PC-3 (cell line): ENCODE measurements at regions not wholly inside any gene's neighbourhood (a gene's known extent, or its start where the extent isn't known, plus 50 kb on each side); places are given as distances from the start of the nearest gene placed in this dataset.

ENCODE experiments used
- EZH2 ChIP-seq: fragments of 300-600 bp; sonication (generic); IDR thresholded peaks from one replicate; pipeline ENCODE4 v1.6.1; 2017; ENCODE audit warnings: antibody characterized with exemption, mild to moderate bottlenecking, low read length; ENCODE audit not compliant: unreplicated experiment
- EZH2phosphoT487 ChIP-seq: fragments of 300-600 bp; sonication (generic); IDR thresholded peaks from 2 replicates; pipeline ENCODE4 v1.6.1; 2018; ENCODE audit warnings: mild to moderate bottlenecking, antibody characterized with exemption, low read length, borderline replicate concordance
- TF ChIP-seq, protein P1 (sequence below): fragments of 300-600 bp; sonication (generic); conservative IDR thresholded peaks from 2 replicates; pipeline ENCODE4 v1.5.1; 2017; ENCODE audit warnings: antibody characterized with exemption, low read depth, mild to moderate bottlenecking, low read length

DNA sequence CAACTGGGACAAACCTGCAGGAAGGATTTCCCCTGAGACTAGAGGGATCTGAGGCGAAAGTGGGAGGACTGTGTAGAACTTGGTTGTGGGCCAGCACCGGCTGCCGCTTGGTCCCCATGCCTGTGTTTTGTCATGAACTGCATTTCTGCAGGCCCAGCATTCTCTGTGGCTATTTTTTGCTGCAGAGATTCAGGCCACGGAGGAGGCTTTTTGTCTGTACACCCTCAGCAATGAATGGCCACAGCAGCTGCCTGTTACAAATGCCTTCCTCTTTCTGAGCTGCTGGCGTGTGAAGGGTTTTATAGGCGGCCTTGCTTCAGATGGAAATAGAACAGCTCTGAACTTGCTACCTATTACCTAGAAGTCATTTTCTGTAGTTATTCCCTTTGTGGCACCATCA, 164.4 kb downstream of the SH2D4B start:
- TF ChIP-seq, protein P1, sequence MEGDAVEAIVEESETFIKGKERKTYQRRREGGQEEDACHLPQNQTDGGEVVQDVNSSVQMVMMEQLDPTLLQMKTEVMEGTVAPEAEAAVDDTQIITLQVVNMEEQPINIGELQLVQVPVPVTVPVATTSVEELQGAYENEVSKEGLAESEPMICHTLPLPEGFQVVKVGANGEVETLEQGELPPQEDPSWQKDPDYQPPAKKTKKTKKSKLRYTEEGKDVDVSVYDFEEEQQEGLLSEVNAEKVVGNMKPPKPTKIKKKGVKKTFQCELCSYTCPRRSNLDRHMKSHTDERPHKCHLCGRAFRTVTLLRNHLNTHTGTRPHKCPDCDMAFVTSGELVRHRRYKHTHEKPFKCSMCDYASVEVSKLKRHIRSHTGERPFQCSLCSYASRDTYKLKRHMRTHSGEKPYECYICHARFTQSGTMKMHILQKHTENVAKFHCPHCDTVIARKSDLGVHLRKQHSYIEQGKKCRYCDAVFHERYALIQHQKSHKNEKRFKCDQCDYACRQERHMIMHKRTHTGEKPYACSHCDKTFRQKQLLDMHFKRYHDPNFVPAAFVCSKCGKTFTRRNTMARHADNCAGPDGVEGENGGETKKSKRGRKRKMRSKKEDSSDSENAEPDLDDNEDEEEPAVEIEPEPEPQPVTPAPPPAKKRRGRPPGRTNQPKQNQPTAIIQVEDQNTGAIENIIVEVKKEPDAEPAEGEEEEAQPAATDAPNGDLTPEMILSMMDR, result no peak
- no peak for TF ChIP-seq EZH2phosphoT487
- no peak for TF ChIP-seq EZH2
